H1 (cell line): ENCODE measurements at regions not wholly inside any gene's neighbourhood (a gene's known extent, or its start where the extent isn't known, plus 50 kb on each side); places are given as distances from the start of the nearest gene placed in this dataset.

ENCODE experiments used
- CTCF ChIA-PET: fragments of 300-600 bp; sonication (Branson Sonifier 250); formaldehyde crosslinking; loops from one replicate; lab custom pipeline; 2021; ENCODE audit not compliant: partially characterized antibody; lab: Charles Lee
- POLR2A ChIA-PET: fragments of 300-600 bp; sonication (Branson Sonifier 250); formaldehyde crosslinking; loops from one replicate; lab custom pipeline; 2021; ENCODE audit warnings: inconsistent platforms; ENCODE audit not compliant: partially characterized antibody; lab: Charles Lee
- DNase-seq, 2 experiments: peaks; one replicate each; pipeline versions ENCODE4 v3.0.0 to v3.0.0-alpha.2; 2010 to 2022; ENCODE audit warnings: low spot score in 2 of 2, low read depth in 1 of 2, mixed read lengths in 1 of 2
- FAIRE-seq: peaks from 2 replicates; lab custom pipeline; 2011; peaks lifted over from hg19 to GRCh38; lab: Jason Lieb, UNC
- H2AFZ ChIP-seq: 2 replicates; pipeline ENCODE4 v1.8.1; 2012; ENCODE audit warnings: low read length, inconsistent platforms
- H2AK5ac ChIP-seq: 2 replicates; pipeline ENCODE4 v1.6.1; 2013; ENCODE audit warnings: low read depth, low read length
- H2BK120ac ChIP-seq: replicated peaks from 2 replicates; pipeline ENCODE3; 2013; ENCODE audit warnings: low read depth, low read length, inconsistent platforms
- H2BK12ac ChIP-seq: 2 replicates; pipeline ENCODE4 v1.6.1; 2013; ENCODE audit warnings: low read depth, low read length
- H2BK15ac ChIP-seq: 2 replicates; pipeline ENCODE4 v1.6.1; 2013; ENCODE audit warnings: low read length
- H2BK20ac ChIP-seq: 2 replicates; pipeline ENCODE4 v1.6.1; 2013; ENCODE audit warnings: low read length
- H2BK5ac ChIP-seq: 2 replicates; pipeline ENCODE4 v1.6.1; 2013; ENCODE audit warnings: low read depth, low read length
- H3K14ac ChIP-seq: 2 replicates; pipeline ENCODE4 v1.6.1; 2013; ENCODE audit warnings: inconsistent platforms; ENCODE audit not compliant: insufficient read length
- H3K18ac ChIP-seq: 2 replicates; pipeline ENCODE4 v1.6.1; 2013; ENCODE audit warnings: low read length; ENCODE audit errors: extremely low read depth
- H3K23ac ChIP-seq: 2 replicates; pipeline ENCODE4 v1.6.1; 2013; ENCODE audit warnings: inconsistent platforms; ENCODE audit not compliant: insufficient read length
- H3K23me2 ChIP-seq: 2 replicates; pipeline ENCODE4 v1.6.1; 2013; ENCODE audit warnings: low read depth, low read length
- H3K27ac ChIP-seq: 2 replicates; pipeline ENCODE4 v1.6.1; 2011; ENCODE audit warnings: low read depth, low read length, inconsistent platforms
- H3K27me3 ChIP-seq, 4 experiments: replicated peaks in 1 of 4; 1 replicate in 1 of 4; 2 replicates in 3 of 4; pipeline versions ENCODE4 v1.6.1 to v1.8.1; 2011 to 2013; ENCODE audit warnings: low read length in 3 of 4, mild to moderate bottlenecking in 3 of 4, inconsistent platforms in 2 of 4, mixed read lengths in 2 of 4, moderate library complexity in 1 of 4; ENCODE audit not compliant: control insufficient read depth in 3 of 4, insufficient read depth in 3 of 4; ENCODE audit errors: extremely low read depth in 1 of 4
- H3K36me3 ChIP-seq, 4 experiments: 2 replicates each; pipeline versions ENCODE4 v1.6.1 to v1.8.1; 2011 to 2013; ENCODE audit warnings: mild to moderate bottlenecking in 4 of 4, low read length in 3 of 4, moderate library complexity in 2 of 4, control low read depth in 1 of 4, inconsistent platforms in 1 of 4; ENCODE audit not compliant: insufficient read depth in 4 of 4, control insufficient read depth in 2 of 4
- H3K4ac ChIP-seq: replicated peaks from 2 replicates; pipeline ENCODE3; 2013; ENCODE audit warnings: low read length, low read depth, mixed read lengths, inconsistent platforms; ENCODE audit not compliant: insufficient read length
- H3K4me1 ChIP-seq, 4 experiments: replicated peaks in 1 of 4; 1 replicate in 1 of 4; 2 replicates in 3 of 4; pipeline versions ENCODE4 v1.6.1 to v1.8.1; 2011 to 2013; ENCODE audit warnings: low read length in 3 of 4, inconsistent platforms in 2 of 4, mixed read lengths in 1 of 4; ENCODE audit not compliant: insufficient read depth in 4 of 4, control insufficient read depth in 3 of 4
- H3K4me2 ChIP-seq, 2 experiments: 2 replicates each; pipeline versions ENCODE4 v1.6.1 to v1.8.1; 2011 to 2013; ENCODE audit warnings: low read depth in 2 of 2, low read length in 2 of 2, control low read depth in 1 of 2, inconsistent platforms in 1 of 2, mild to moderate bottlenecking in 1 of 2; ENCODE audit not compliant: insufficient read depth in 1 of 2
- H3K4me3 ChIP-seq, 4 experiments: fragments of 200-600, 300-600 bp in 1 of 4; sonication (generic), shearing (Covaris generic), sonication (Bioruptor Twin) in 1 of 4; 2 replicates each; pipeline versions ENCODE4 v1.5.1 to v1.8.1; 2011 to 2016; ENCODE audit warnings: low read length in 4 of 4, low read depth in 3 of 4, control low read depth in 2 of 4, inconsistent platforms in 2 of 4, mild to moderate bottlenecking in 2 of 4, mixed read lengths in 1 of 4, moderate library complexity in 1 of 4; ENCODE audit not compliant: insufficient read depth in 2 of 4; ENCODE audit errors: extremely low read depth in 1 of 4
- H3K56ac ChIP-seq: replicated peaks from 2 replicates; pipeline ENCODE3; 2013; ENCODE audit warnings: low read depth, mild to moderate bottlenecking, mixed read lengths, low read length, inconsistent platforms; ENCODE audit not compliant: insufficient read length
- H3K79me1 ChIP-seq: 2 replicates; pipeline ENCODE4 v1.6.1; 2013; ENCODE audit warnings: low read depth, low read length, control low read depth
- H3K79me2 ChIP-seq, 2 experiments: 2 replicates each; pipeline versions ENCODE4 v1.6.1 to v1.8.1; 2012 to 2013; ENCODE audit warnings: low read length in 2 of 2, mild to moderate bottlenecking in 2 of 2, inconsistent platforms in 1 of 2; ENCODE audit not compliant: insufficient read depth in 2 of 2, control insufficient read depth in 1 of 2
- H3K9ac ChIP-seq, 4 experiments: replicated peaks in 1 of 4; 1 replicate in 1 of 4; 2 replicates in 3 of 4; pipeline versions ENCODE4 v1.6.1 to v1.8.1; 2011 to 2013; ENCODE audit warnings: low read depth in 3 of 4, low read length in 3 of 4, control low read depth in 2 of 4, mild to moderate bottlenecking in 2 of 4, moderate library complexity in 2 of 4, inconsistent platforms in 1 of 4; ENCODE audit errors: extremely low read depth in 1 of 4
- H3K9me3 ChIP-seq, 2 experiments: 2 replicates each; pipeline versions ENCODE4 v1.6.1 to v1.8.1; 2012 to 2013; ENCODE audit warnings: mild to moderate bottlenecking in 2 of 2, moderate library complexity in 2 of 2, control low read depth in 1 of 2, inconsistent platforms in 1 of 2, low read depth in 1 of 2, low read length in 1 of 2, mixed read lengths in 1 of 2; ENCODE audit not compliant: insufficient read depth in 2 of 2
- H4K20me1 ChIP-seq, 2 experiments: replicated peaks in 1 of 2; 2 replicates each; pipeline versions ENCODE3 to v1.8.1; 2011 to 2013; ENCODE audit warnings: inconsistent platforms in 2 of 2, low read length in 2 of 2, mild to moderate bottlenecking in 1 of 2; ENCODE audit not compliant: insufficient read depth in 2 of 2, control insufficient read depth in 1 of 2
- H4K5ac ChIP-seq: 2 replicates; pipeline ENCODE4 v1.6.1; 2013; ENCODE audit warnings: low read length, low read depth, mixed read lengths, inconsistent platforms; ENCODE audit not compliant: insufficient read length
- H4K8ac ChIP-seq: 2 replicates; pipeline ENCODE4 v1.8.0; 2013; ENCODE audit warnings: mild to moderate bottlenecking, moderate library complexity, low read length, inconsistent platforms; ENCODE audit not compliant: insufficient read depth; ENCODE audit errors: extremely low read depth
- H4K91ac ChIP-seq: replicated peaks from 2 replicates; pipeline ENCODE3; 2013; ENCODE audit warnings: low read length, mixed read lengths, inconsistent platforms; ENCODE audit not compliant: insufficient read length
- BACH1 ChIP-seq: IDR thresholded peaks from 2 replicates; pipeline ENCODE4 v1.6.1; 2012; ENCODE audit warnings: low read length, improper control_type of control experiment
- CBX8 ChIP-seq: fragments of 300-800, 300-1000 bp; sonication (generic); IDR thresholded peaks from 2 replicates; pipeline ENCODE4 v1.7.1; 2016; ENCODE audit warnings: low read depth, low read length, borderline replicate concordance
- HDAC2 ChIP-seq, 2 experiments: fragments of 300-600 bp in 1 of 2; sonication (generic) in 1 of 2; IDR thresholded peaks; 2 replicates each; pipeline ENCODE4 v1.6.1; 2011 to 2012; ENCODE audit warnings: low read depth in 2 of 2, low read length in 2 of 2, mild to moderate bottlenecking in 2 of 2, moderate library complexity in 2 of 2, borderline replicate concordance in 1 of 2, inconsistent platforms in 1 of 2
- SIRT6 ChIP-seq: IDR thresholded peaks from one replicate; pipeline ENCODE4 v1.7.1; 2012; ENCODE audit warnings: low read length, inconsistent platforms
- SUZ12 ChIP-seq: fragments of 200-600 bp; sonication (generic); IDR thresholded peaks from 2 replicates; pipeline ENCODE4 v1.6.1; 2012; ENCODE audit warnings: mild to moderate bottlenecking, inconsistent platforms, low read length, moderate library complexity, mixed read lengths
- WGBS, 2 experiments: shearing (Covaris generic) in 1 of 2; methylation state at CpG; one replicate each; pipeline versions ENCODE4 v1.1.6 to v1.1.7; 2013 to 2015; ENCODE audit warnings: low lambda C conversion rate in 2 of 2, mixed read lengths in 2 of 2, inconsistent platforms in 1 of 2, low coverage in 1 of 2, missing lambda C conversion rate in 1 of 2; ENCODE audit not compliant: insufficient replicate concordance in 2 of 2, insufficient coverage in 1 of 2, insufficient read length in 1 of 2; ENCODE audit errors: extremely low coverage in 1 of 2, missing lambda C conversion rate in 1 of 2; 5-methylcytosine and 5-hydroxymethylcytosine counted together

- Histone ChIP-seq H4K91ac (no peak overlapping the region), H3K36me3 (no peaks in the 10 kb centered on the region), H3K27me3 (no peaks in the 10 kb centered on the region), H3K23me2 (no peaks in the 10 kb centered on the region), H2BK15ac (no peak overlapping the region), H3K4me3 (no peak overlapping the region), H3K9me3 (no peaks in the 10 kb centered on the region; a peak in 1 of 4 replicates), H3K18ac (no peak overlapping the region), H3K79me2 (no peaks in the 10 kb centered on the region), H3K4me1 (no peaks in the 10 kb centered on the region; a peak in 1 of 7 replicates), H3K27ac (no peak overlapping the region), H2BK12ac (no peak overlapping the region), H3K14ac (no peak overlapping the region), H2BK120ac (no peak overlapping the region), H4K5ac (no peak overlapping the region), H3K9ac (no peak overlapping the region), H3K4me2 (no peak overlapping the region), H3K56ac (no peak overlapping the region), H3K23ac (no peak overlapping the region), H2BK5ac (no peak overlapping the region), H2AK5ac (no peak overlapping the region), H4K20me1 (no peaks in the 10 kb centered on the region), H2BK20ac (no peak overlapping the region), H4K8ac (no peak overlapping the region), H2AFZ (no peak overlapping the region), H3K79me1 (no peaks in the 10 kb centered on the region), H3K4ac (no peak overlapping the region)
- no peak for TF ChIP-seq CBX8
- no peak for TF ChIP-seq HDAC2 (IDR thresholded peaks at IDR 0.05; ENCODE audit: borderline replicate concordance in 1 of 2, low read depth in 2 of 2, low read length in 2 of 2)
- no peak for TF ChIP-seq SIRT6
- no peak for TF ChIP-seq SUZ12
- TF ChIP-seq BACH1 = no peak
- DNase-seq (no peak), FAIRE-seq (no peak)
- 90% methylated on average over 18 of the region's 20 CpGs; no CpG with 5 or more reads in 1 of the 2 experiments for WGBS, 2 experiments
- CTCF ChIA-PET = no interaction called here
- POLR2A ChIA-PET = no interaction called here
These were observed 86.7 kb upstream of the THBS2 start for GRCh38 chr6:169340395-169340794.
